KMS-11 (cell line): ENCODE measurements at regions not wholly inside any gene's neighbourhood (a gene's known extent, or its start where the extent isn't known, plus 50 kb on each side); places are given as distances from the start of the nearest gene placed in this dataset.

Experiments used
- H2AFZ ChIP-seq: fragments of 200-600 bp; sonication (generic); 2 replicates; pipeline ENCODE4 v1.6.1; 2016; ENCODE audit warnings: antibody characterized with exemption, mixed run types, low read depth
- H3K27ac ChIP-seq: fragments of 200-600 bp; sonication (generic); 2 replicates; pipeline ENCODE4 v1.6.1; 2016; ENCODE audit warnings: mild to moderate bottlenecking, mixed run types
- H3K27me3 ChIP-seq: fragments of 200-600 bp; sonication (generic); 2 replicates; pipeline ENCODE4 v1.6.1; 2017; ENCODE audit warnings: mild to moderate bottlenecking, low read depth, mixed run types, moderate library complexity; ENCODE audit not compliant: insufficient read depth
- H3K36me3 ChIP-seq: fragments of 200-600 bp; sonication (generic); 2 replicates; pipeline ENCODE4 v1.6.1; 2017; ENCODE audit warnings: mild to moderate bottlenecking, mixed run types; ENCODE audit not compliant: insufficient read depth
- H3K4me1 ChIP-seq: fragments of 200-600 bp; sonication (generic); 2 replicates; pipeline ENCODE4 v1.6.1; 2016; ENCODE audit warnings: mild to moderate bottlenecking, low read depth, mixed run types; ENCODE audit not compliant: poor library complexity, severe bottlenecking
- H3K4me2 ChIP-seq: fragments of 200-600 bp; sonication (generic); 2 replicates; pipeline ENCODE4 v1.7.0; 2016; ENCODE audit warnings: mild to moderate bottlenecking, mixed run types
- H3K4me3 ChIP-seq: fragments of 200-600 bp; sonication (generic); IDR thresholded peaks from 2 replicates; pipeline ENCODE4 v1.6.1; 2017; ENCODE audit warnings: low read depth, low read length, mixed read lengths; ENCODE audit not compliant: insufficient read depth
- H3K79me2 ChIP-seq: fragments of 200-600 bp; sonication (generic); 2 replicates; pipeline ENCODE4 v1.6.1; 2016; ENCODE audit warnings: low read depth, mixed run types; ENCODE audit not compliant: insufficient read depth
- H3K9ac ChIP-seq: fragments of 200-600 bp; sonication (generic); 2 replicates; pipeline ENCODE4 v1.6.1; 2016; ENCODE audit warnings: mild to moderate bottlenecking, mixed run types
- H4K20me1 ChIP-seq: fragments of 200-600 bp; sonication (generic); 2 replicates; pipeline ENCODE4 v1.6.1; 2016; ENCODE audit warnings: mild to moderate bottlenecking, mixed run types; ENCODE audit not compliant: insufficient read depth
- CTCF ChIP-seq: fragments of 200-600 bp; sonication (generic); conservative IDR thresholded peaks from 2 replicates; pipeline ENCODE4 v1.6.1; 2017; ENCODE audit warnings: low read depth, mild to moderate bottlenecking, antibody characterized with exemption, low read length, moderate library complexity, mixed read lengths

- no peak overlapping the region for H2AFZ ChIP-seq
- H3K4me1 ChIP-seq, result no peaks in the 10 kb centered on the region
- H3K9ac ChIP-seq, result no peak overlapping the region
- no peak for TF ChIP-seq CTCF
- no peak overlapping the region for H3K27ac ChIP-seq
- H3K27me3 ChIP-seq, result no peaks in the 10 kb centered on the region
- H4K20me1 ChIP-seq, result no peaks in the 10 kb centered on the region
- no peaks in the 10 kb centered on the region for H3K36me3 ChIP-seq
- no peak overlapping the region for H3K4me3 ChIP-seq
- H3K4me2 ChIP-seq, result no peak overlapping the region
- no peaks in the 10 kb centered on the region for H3K79me2 ChIP-seq
Observed at GRCh38 chr16:51658531-51658930, 507.5 kb upstream of the SALL1 start.

GRCh38 chr16:51657848-51658247 is 506.8 kb upstream of the SALL1 start:
- no peak overlapping the region for H2AFZ ChIP-seq
- H4K20me1 ChIP-seq, result no peaks in the 10 kb centered on the region
- H3K27me3 ChIP-seq, result no peaks in the 10 kb centered on the region
- H3K4me3 ChIP-seq, result no peak overlapping the region
- no peak overlapping the region for H3K27ac ChIP-seq
- no peaks in the 10 kb centered on the region for H3K4me1 ChIP-seq
- H3K36me3 ChIP-seq, result no peaks in the 10 kb centered on the region
- H3K4me2 ChIP-seq, result no peak overlapping the region
- H3K79me2 ChIP-seq, result no peaks in the 10 kb centered on the region
- no peak overlapping the region for H3K9ac ChIP-seq
- no peak for TF ChIP-seq CTCF

DNA sequence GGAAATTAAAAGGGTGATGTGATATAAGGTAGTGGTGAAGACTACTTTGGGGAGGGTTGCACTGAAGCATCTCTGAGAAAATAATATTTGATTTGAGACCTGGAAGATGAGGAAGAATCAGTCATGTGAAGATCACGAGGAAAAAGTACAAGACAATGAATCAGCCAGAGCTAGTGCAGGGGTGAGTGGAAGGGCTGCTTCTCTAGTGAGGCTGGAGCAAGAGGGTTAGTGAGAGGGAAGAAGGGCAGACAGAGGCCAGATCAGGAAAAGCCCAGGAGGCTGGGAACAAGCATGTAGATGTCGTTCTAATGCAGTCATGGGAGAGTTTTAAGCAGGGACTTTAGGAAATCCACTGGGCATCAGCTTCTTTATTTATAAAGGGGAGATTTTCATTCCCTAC is 504.2 kb upstream of the SALL1 start:
- H3K27me3 ChIP-seq, result no peaks in the 10 kb centered on the region
- H2AFZ ChIP-seq, result no peak overlapping the region
- H3K9ac ChIP-seq, result no peak overlapping the region
- H4K20me1 ChIP-seq, result no peaks in the 10 kb centered on the region
- H3K4me2 ChIP-seq, result no peak overlapping the region
- no peaks in the 10 kb centered on the region for H3K79me2 ChIP-seq
- no peak overlapping the region for H3K27ac ChIP-seq
- no peaks in the 10 kb centered on the region for H3K36me3 ChIP-seq
- no peaks in the 10 kb centered on the region for H3K4me1 ChIP-seq
- TF ChIP-seq CTCF, result no peak
- no peak overlapping the region for H3K4me3 ChIP-seq

- TF ChIP-seq CTCF, result no peak
Observed at GRCh38 chr16:51651061-51651466, 500.0 kb upstream of the SALL1 start.

More at GRCh38 chr16:51651061-51651466, 500.0 kb upstream of the SALL1 start:
- Histone ChIP-seq H3K36me3 (no peaks in the 10 kb centered on the region), H2AFZ (no peak overlapping the region), H3K79me2 (no peaks in the 10 kb centered on the region), H3K27ac (no peak overlapping the region), H3K4me3 (no peak overlapping the region), H3K4me2 (no peak overlapping the region), H4K20me1 (no peaks in the 10 kb centered on the region), H3K4me1 (no peaks in the 10 kb centered on the region), H3K27me3 (no peaks in the 10 kb centered on the region), H3K9ac (no peak overlapping the region)
